Muscle of back (tissue), 3 donors: ENCODE measurements at regions not wholly inside any gene's neighbourhood (a gene's known extent, or its start where the extent isn't known, plus 50 kb on each side); places are given as distances from the start of the nearest gene placed in this dataset.
"Not testable (repeated sequence)": the region's sequence is repeated elsewhere in the genome, so short reads cannot be mapped to it uniquely, and the experiment has no call there.

ENCODE experiments used
- DNase-seq, 3 donors: peaks; one replicate each; pipeline versions ENCODE4 v3.0.0 to v3.0.0-alpha.2; 2013

DNA sequence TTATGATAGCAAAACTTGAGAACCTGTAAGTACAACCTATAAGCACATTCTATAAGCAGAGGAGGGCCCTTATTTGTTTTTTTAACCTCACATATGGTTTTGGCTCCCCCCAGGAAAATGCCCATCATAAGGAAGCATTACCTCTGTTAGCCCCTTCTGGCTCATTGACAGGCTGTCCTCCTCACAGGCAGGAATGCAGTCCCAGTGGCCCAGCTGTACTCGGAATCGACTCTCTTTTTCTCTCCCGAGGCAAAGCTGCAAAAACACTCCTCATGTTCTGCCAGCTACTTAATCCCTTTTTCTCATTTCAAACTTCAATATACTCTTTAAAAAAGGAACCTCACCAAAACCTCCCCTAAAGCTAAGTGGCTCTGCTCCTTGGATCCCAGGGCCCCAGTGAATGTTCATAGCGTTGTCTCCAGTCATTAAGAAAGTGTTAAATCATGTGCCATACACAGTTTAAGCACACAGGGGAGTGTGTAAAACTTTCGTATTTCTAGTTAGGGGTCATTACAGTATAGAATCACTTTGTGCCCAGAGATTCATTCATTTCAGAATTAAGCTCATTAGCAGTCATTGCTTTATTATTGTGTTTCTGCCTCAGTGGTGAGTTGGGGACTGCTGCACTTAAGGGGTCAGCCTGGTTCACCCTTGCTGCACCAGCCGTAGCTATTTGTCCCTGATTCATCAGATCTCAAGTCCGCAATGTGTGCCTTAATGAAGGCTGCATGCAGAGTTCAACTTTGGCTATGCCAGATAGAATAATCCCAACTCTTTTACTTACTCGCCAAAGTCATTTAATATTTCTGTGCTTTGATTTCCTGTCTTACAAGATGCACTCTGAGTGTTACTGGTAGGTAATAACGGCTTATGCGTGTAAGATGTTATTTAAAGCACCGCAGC lies 57.6 kb downstream of the JRKL start:
- DNase-seq: peak in 1 of 3 donors; percentile 9

DNA sequence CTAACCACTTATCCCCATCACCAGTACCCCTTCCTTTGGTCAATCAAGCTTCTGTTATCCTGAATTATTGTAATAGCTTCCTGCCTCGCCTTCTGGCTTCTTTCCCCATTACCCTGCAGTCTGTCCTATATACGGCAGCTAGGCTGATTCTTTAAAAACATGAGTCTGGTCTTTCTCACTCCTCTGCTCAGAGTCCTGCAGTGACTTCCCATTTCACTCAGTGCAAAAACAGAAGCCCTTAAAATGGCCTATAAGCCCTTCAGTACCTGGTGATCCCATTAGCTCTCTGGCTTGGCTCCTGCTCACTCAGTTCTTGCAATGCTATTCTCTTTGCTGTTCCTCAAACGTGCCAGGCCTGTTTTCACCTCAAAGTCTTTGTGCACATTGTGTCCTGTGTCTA lies 58.4 kb downstream of the JRKL start:
- peak in 1 of 3 donors; percentile 3 for DNase-seq

GRCh38 chr11:96456111-96456510 lies 66.3 kb downstream of the JRKL start:
- DNase-seq: no peak

DNA sequence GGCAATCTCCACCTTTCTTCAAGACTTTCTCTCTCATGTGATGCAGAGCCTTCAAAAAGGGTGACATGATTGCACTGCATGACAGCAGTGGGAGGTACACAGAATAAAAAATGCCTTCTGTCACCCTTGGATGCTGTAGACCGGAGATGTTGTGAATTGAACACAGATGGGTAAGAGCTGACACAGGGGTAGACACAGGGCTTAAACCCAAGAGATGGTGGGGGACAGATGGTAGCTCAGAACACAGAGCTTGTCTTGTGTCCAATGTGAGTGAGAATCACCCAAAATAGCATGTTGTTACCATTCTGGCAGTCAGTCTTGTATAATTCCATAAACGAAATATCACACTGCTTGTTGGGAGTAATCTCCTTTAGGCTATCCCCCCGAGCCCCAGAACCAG lies 69.9 kb downstream of the JRKL start:
- DNase-seq: no peak

DNA sequence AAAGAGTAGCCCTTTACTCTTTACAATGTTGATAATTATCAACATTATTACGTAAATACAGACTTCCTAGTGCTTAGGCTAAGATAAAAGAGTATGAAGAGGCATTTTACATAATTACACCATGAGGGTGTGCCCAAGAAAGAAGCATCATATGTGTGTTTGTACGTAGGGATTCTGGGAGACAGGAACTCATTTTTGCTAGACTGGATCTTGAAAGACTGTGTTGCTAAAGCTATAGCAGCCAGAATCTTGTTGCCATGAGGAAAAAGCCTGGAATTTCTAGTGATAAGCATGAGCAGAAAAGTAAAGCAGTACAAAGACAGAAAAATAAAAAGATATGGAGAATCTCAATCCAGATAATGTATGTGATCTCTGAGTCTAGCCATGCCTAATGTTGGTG lies 72.1 kb downstream of the JRKL start:
- DNase-seq: no peak

- DNase-seq: peak; percentile 56 to 82 (median 66)
These were observed 75.0 kb downstream of the JRKL start for GRCh38 chr11:96464700-96465307.

GRCh38 chr11:96465512-96465911 lies 75.7 kb downstream of the JRKL start:
- peak in 2 of 3 donors; percentile 14 to 23 for DNase-seq

GRCh38 chr11:96466607-96467006 lies 76.8 kb downstream of the JRKL start:
- DNase-seq: no peak

- no peak for DNase-seq
These were observed 80.0 kb downstream of the JRKL start for GRCh38 chr11:96469776-96470175.

GRCh38 chr11:96470521-96470920 lies 80.7 kb downstream of the JRKL start:
- DNase-seq: no peak

DNA sequence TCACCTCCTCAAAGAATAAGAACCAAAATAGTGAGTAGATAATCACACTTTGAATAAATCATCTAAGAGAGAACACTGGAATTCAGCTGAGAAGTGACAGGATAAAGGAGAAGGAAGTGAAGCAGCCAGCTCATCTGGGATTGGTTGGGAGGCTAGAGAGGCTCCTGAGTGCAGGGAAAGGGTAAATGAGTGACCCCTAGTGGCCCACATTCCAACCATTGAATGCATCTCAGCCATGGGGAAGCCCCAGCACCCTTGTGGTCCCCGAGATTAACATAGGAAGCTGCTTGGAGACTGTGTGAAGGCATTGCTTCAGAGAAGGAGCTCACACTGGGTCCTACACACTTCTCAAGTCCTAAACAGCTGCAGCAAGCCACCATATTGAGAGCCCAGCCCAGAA lies 82.3 kb downstream of the JRKL start:
- no peak for DNase-seq

GRCh38 chr11:96474263-96474662 lies 84.5 kb downstream of the JRKL start:
- no peak for DNase-seq

GRCh38 chr11:96481204-96481603 lies 91.4 kb downstream of the JRKL start:
- DNase-seq: peak in 1 of 3 donors; percentile 9

GRCh38 chr11:96481771-96482170 lies 92.0 kb downstream of the JRKL start:
- DNase-seq: peak in 2 of 3 donors; percentile 30 to 48

DNA sequence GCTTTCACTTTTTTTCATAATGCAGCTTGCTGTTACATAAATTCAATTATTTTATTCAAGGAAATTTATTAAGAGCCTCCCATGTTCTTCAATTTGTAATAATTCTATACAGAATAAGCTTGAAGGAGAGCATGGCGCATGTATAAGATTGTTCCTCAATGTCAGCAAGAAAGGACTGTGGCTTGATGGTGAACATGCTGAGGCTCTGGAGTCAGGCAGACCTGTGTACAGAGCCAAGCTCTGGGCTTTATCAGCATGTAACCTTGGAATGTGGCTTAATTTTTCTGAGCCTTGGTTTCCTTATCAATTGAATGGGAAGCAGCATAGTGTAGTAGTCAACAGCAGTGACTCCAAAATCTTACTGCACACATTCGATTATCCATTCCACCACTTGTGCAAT lies 92.4 kb downstream of the JRKL start:
- no peak for DNase-seq

DNA sequence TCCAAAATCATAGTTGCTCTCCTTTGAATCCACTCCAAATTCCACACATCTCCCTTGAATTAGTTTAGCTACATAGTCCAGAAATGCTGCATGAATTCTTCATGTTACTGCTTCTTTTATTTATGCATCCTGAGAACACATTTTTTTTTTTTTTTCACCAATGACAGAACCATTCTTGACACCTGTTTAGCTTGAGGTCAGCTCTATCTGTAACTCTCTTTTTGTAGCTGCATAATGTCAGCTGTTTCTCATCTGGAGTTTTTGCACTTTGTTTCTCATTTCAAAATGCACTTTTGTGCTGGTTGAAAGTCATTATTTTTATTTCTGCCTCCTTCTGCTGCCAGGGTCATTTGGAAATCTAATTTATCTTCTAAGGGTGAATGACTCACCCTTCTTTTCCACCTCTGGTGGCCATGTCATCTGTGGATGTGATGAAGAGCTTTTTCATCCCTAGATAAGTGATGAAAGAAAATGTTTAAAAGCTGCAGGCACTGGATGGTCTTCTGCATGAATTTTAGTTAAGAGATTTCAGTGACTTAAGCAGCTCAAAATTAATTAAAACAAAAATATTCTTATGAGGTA lies 93.7 kb downstream of the JRKL start:
- no peak for DNase-seq

DNA sequence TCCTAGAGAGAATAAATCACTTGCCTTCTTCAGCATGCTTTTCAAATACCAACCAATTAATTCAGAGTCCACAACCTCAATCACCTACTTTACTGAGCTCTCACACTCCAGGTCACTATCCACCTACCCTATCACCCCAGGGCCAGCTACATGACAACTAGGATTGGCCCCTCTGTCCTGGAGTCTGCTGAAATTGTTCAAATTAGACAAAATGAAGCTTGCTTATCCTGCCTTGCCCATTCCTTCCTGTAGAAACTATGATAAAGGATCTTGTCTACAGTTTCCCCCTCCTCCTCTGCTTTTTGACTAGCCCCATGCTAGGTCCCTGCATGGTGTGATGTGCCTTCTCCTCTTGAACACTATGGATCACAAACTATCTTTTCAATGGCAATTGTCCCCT lies 94.5 kb downstream of the JRKL start:
- DNase-seq: no peak

DNA sequence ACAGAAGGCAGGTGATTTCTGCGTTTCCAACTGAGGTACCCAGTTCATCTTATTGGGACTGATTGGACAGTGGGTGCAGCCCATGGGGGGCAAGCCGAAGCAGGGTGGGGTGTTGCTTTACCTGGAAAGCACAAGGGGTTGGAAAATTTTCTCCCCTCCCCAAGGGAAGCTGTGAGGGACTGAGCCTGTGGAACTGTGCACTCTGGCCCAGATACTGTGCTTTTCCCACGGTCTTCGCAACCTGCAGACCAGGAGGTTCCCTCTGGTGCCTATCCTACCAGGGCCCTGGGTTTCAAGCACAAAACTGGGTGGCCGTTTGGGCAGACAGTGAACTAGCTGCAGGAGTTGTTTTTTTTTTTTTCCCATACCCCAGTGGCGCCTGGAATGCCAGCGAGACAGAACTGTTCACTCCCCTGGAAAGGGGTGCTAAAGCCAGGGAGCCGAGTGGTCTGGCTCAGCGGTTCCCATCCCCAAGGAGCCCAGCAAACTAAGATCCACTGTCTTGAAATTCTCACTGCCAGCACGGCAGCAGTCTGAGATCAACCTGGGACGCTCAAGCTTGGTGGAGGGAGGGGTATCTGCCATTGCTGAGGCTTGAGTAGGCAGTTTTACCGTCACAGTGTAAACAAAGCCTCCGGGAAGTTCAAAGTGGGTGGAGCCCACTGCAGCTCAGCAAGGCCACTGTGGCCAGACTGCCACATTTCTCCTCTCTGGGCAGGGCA lies 97.2 kb downstream of the JRKL start:
- DNase-seq: no peak

DNA sequence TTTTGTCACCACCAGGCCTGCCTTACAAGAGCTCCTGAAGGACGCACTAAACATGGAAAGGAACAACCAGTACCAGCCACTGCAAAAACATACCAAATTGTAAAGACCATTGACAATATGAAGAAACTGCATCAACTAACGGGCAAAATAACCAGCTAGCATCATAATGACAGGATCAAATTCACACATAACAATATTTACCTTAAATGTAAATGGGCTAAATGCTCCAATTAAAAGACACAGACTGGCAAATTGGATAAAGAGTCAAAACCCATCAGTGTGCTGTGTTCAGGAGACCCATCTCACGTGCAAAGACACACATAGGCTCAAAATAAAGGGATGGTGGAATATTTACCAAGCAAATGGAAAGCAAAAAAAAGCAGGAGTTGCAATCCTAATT lies 99.1 kb downstream of the JRKL start:
- DNase-seq: not testable (repeated sequence)

DNA sequence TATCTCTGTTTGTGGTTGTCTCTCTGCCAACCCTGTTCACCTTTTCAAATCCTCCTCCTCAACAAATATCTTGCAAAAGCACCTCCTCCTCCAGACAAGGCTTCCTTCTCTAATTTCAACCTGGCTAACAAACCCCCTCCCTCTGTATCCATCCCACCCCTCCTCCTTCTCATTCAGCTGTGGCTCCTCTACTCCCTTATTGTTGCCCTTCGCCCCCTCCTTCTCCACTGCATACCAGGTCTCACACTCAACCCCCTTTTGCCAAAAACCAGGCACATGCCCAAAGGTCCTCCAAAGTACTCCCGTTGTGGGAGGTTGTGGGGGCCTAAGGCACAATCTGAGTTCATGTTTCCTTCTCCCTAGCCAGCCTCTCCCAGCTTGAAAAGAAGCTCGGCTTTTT lies 110.6 kb downstream of the JRKL start:
- DNase-seq: no peak

DNA sequence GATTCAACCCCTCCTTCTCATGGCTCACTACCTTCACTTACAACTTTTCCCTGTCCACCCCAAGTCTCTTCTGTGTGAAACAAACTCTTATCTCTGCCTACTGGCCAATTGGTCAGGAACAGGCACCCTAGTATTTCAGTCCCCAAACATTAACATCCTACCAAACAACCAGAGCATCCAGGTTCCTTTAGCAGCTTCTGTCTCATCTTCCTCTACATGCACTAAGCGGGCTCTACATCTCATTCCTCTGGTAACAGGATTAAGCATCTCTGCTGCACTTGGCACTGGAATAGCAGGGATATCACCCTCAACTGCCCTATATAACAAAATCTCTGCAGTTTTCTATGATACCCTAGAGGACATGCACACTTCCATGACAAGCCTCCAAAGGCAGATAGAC lies 116.2 kb downstream of the JRKL start:
- DNase-seq: no peak

DNA sequence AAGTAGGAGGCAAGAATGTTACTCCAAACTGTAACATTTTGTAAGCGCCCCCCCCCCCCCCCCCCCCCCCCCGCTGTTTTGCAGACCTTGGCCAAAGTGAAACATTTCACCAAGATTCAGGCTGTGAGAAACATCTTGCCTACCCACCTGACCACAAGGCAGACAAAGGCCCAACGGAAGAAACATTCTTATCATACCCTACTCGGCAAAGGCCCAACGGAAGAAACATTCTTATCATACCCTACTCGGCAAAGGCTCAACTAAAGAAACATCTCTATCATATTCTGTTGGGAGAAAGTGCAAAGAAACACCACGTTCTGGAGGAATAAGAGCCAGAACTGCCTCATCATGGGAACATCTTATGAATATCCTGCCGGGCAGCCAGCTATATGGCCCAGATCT lies 117.1 kb downstream of the JRKL start:
- DNase-seq: no peak
